ENCODE measurements at regions not wholly inside any gene's neighbourhood (a gene's known extent, or its start where the extent isn't known, plus 50 kb on each side); places are given as distances from the start of the nearest gene placed in this dataset.

GRCh38 chr7:17521437-17521836 is 223.0 kb downstream of the AHR start:
- DNase-seq (ENCODE audit: low spot score), result no peak

- no peak for DNase-seq (ENCODE audit: low spot score)
These were observed 225.6 kb downstream of the AHR start for GRCh38 chr7:17523813-17524739.

- no peak for DNase-seq (ENCODE audit: low spot score)
These were observed 226.3 kb downstream of the AHR start for GRCh38 chr7:17524746-17525145.

- no peak for DNase-seq (ENCODE audit: low spot score)
These were observed 228.2 kb downstream of the AHR start for GRCh38 chr7:17526621-17527020.

GRCh38 chr7:17528636-17529035 is 230.2 kb downstream of the AHR start:
- no peak for DNase-seq (ENCODE audit: low spot score)

- no peak for DNase-seq (ENCODE audit: low spot score)
These were observed 231.8 kb downstream of the AHR start for GRCh38 chr7:17530244-17530643.

- DNase-seq (ENCODE audit: low spot score), result no peak
These were observed 232.4 kb downstream of the AHR start for GRCh38 chr7:17530741-17531421.

- no peak for DNase-seq (ENCODE audit: low spot score)
These were observed 234.5 kb downstream of the AHR start for GRCh38 chr7:17532861-17533404.

- DNase-seq (ENCODE audit: low spot score), result no peak
These were observed 235.9 kb downstream of the AHR start for GRCh38 chr7:17534348-17534747.

- DNase-seq (ENCODE audit: low spot score), result no peak
These were observed 237.3 kb downstream of the AHR start for GRCh38 chr7:17535776-17536175.

- DNase-seq (ENCODE audit: low spot score), result no peak
These were observed 245.9 kb downstream of the AHR start for GRCh38 chr7:17544401-17544800.

GRCh38 chr7:17545348-17545747 is 246.9 kb downstream of the AHR start:
- no peak for DNase-seq (ENCODE audit: low spot score)

GRCh38 chr7:17546189-17546588 is 247.7 kb downstream of the AHR start:
- no peak for DNase-seq (ENCODE audit: low spot score)

- DNase-seq (ENCODE audit: low spot score), result no peak
These were observed 248.1 kb downstream of the AHR start for GRCh38 chr7:17546592-17546991.

- DNase-seq (ENCODE audit: low spot score), result no peak
These were observed 249.7 kb downstream of the AHR start for GRCh38 chr7:17548014-17548653.

GRCh38 chr7:17549406-17549805 is 251.0 kb downstream of the AHR start:
- DNase-seq (ENCODE audit: low spot score), result no peak

GRCh38 chr7:17552373-17552772 is 253.9 kb downstream of the AHR start:
- DNase-seq (ENCODE audit: low spot score), result no peak

- DNase-seq (ENCODE audit: low spot score), result no peak
These were observed 254.5 kb downstream of the AHR start for GRCh38 chr7:17552952-17553351.

- DNase-seq (ENCODE audit: low spot score), result no peak
These were observed 256.0 kb downstream of the AHR start for GRCh38 chr7:17554341-17555015.

GRCh38 chr7:17556247-17556956 is 257.9 kb downstream of the AHR start:
- DNase-seq (ENCODE audit: low spot score), result no peak

GRCh38 chr7:17557251-17557671 is 258.8 kb downstream of the AHR start:
- DNase-seq (ENCODE audit: low spot score), result no peak
